ENCODE measurements at regions not wholly inside any gene's neighbourhood (a gene's known extent, or its start where the extent isn't known, plus 50 kb on each side); places are given as distances from the start of the nearest gene placed in this dataset.

DNA sequence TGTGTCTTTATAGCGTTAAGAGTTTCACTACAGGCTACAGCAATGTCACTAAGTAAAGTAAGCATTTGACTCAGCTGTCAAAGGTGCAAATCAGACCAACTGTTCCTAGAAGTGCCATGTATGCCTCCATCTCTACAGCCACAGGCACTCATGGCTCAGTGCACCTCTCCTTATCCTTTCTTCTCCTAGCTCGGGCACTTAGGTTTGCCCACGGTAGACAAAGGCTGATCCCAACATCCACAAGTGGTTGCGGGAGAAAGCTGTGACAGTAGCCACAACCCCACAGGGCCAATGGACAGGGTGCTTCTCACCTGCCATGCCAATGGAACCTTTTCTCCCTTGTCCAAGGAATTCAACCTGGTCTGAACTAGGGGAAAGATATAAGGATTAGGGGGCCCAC lies 228.5 kb upstream of the EXOC2 start:
- TF ChIP-seq POLR2A (IDR thresholded peaks at IDR 0.05; ENCODE audit: low read length) (no peak), GATA1 (IDR thresholded peaks at IDR 0.05; ENCODE audit: low read depth, low read length) (no peak)
